Lung (tissue), 11 donors: ENCODE measurements at regions not wholly inside any gene's neighbourhood (a gene's known extent, or its start where the extent isn't known, plus 50 kb on each side); places are given as distances from the start of the nearest gene placed in this dataset.

Source experiments
- ATAC-seq: fragments of 200-7000 bp; cut with Tn5 transposase; one replicate; pipeline ENCODE4 v1.9.1; 2020; ENCODE audit warnings: moderate number of reproducible peaks; ENCODE audit not compliant: insufficient read depth, low FRiP score
- DNase-seq, 3 donors: peaks; one replicate each; pipeline ENCODE4 v3.0.0-alpha.2; 2013 to 2017
- H3K27ac ChIP-seq, 2 donors: one replicate each; pipeline ENCODE4 v1.5.1; 2013; ENCODE audit warnings: mild to moderate bottlenecking in 2 of 2, moderate library complexity in 2 of 2, control low read depth in 1 of 2, inconsistent platforms in 1 of 2, low read depth in 1 of 2, low read length in 1 of 2
- H3K27me3 ChIP-seq, 3 donors: one replicate each; pipeline ENCODE4 v1.5.1; 2013; ENCODE audit warnings: low read length in 2 of 3; ENCODE audit not compliant: control insufficient read depth in 3 of 3, insufficient read depth in 3 of 3
- H3K36me3 ChIP-seq, 4 donors: one replicate each; pipeline ENCODE4 v1.5.1; 2013; ENCODE audit warnings: low read length in 4 of 4, mild to moderate bottlenecking in 1 of 4, moderate library complexity in 1 of 4; ENCODE audit not compliant: control insufficient read depth in 4 of 4, insufficient read depth in 4 of 4
- H3K4me1 ChIP-seq, 5 donors: one replicate each; pipeline ENCODE4 v1.5.1; 2013; ENCODE audit warnings: low read length in 5 of 5, mild to moderate bottlenecking in 2 of 5, moderate library complexity in 1 of 5; ENCODE audit not compliant: control insufficient read depth in 5 of 5, insufficient read depth in 5 of 5
- H3K4me3 ChIP-seq: one replicate; pipeline ENCODE4 v1.5.1; 2013; ENCODE audit warnings: mild to moderate bottlenecking, control low read depth, moderate library complexity
- H3K9ac ChIP-seq, 2 donors: one replicate each; pipeline ENCODE4 v1.5.1; 2013; ENCODE audit warnings: low read length in 2 of 2, control low read depth in 1 of 2; ENCODE audit not compliant: insufficient read depth in 1 of 2
- H3K9me3 ChIP-seq, 4 donors: one replicate each; pipeline ENCODE4 v1.5.1; 2013; ENCODE audit warnings: low read length in 3 of 4, mild to moderate bottlenecking in 1 of 4, moderate library complexity in 1 of 4; ENCODE audit not compliant: control insufficient read depth in 4 of 4, insufficient read depth in 3 of 4
- WGBS, 2 donors: extraction: QIAGEN DNeasy Blood & Tissue Kit; methylation state at CpG; one replicate each; pipeline ENCODE4 v1.1.7; 2013; 5-methylcytosine and 5-hydroxymethylcytosine counted together
- TF ChIP-seq, protein P1 (sequence below): IDR thresholded peaks from 2 replicates; pipeline ENCODE4 v1.5.1; 2012; ENCODE audit warnings: mild to moderate bottlenecking; ENCODE audit errors: control extremely low read depth, extremely low read depth
- donor health status: control.
- donor health status: control.
- donor health status: Bipolar disorder and iron deficiency.
- donor health status: healthy.
- donor health status: DM: yes; HTN: yes; CAD: no.

DNA sequence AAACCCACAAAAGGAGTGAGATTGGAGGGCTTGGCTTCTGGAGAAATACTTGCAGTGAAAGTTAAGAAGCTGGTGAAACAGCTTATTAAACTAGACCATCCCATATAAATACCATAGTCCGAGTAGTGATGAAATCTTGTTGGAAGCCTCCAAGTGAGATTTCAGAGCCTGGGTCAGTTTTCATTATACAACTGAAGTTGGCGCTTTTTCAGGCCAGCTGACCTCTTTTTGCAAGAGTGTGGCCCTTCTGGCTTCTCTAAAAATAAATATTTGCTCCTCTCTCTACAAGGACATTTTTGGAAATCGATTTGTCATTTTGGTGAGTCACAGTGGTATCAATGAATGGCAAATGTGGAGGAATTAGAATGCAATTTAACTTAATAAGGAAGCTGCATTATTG is 51.2 kb upstream of the THRB start:
- no peaks in the 10 kb centered on the region for H3K36me3 ChIP-seq
- no peaks in the 10 kb centered on the region for H3K9me3 ChIP-seq
- H3K9ac ChIP-seq: no peak overlapping the region
- H3K4me1 ChIP-seq: peaks cover 0 to 24% (median 3%) of the 10 kb centered on the region in 5 donors
- peak; percentile 68 to 96 (median 92) for DNase-seq
- no peak overlapping the region for H3K4me3 ChIP-seq
- 56 to 71% methylated on average over 3 of the region's 3 CpGs for WGBS, 2 donors
- TF ChIP-seq, protein P1, sequence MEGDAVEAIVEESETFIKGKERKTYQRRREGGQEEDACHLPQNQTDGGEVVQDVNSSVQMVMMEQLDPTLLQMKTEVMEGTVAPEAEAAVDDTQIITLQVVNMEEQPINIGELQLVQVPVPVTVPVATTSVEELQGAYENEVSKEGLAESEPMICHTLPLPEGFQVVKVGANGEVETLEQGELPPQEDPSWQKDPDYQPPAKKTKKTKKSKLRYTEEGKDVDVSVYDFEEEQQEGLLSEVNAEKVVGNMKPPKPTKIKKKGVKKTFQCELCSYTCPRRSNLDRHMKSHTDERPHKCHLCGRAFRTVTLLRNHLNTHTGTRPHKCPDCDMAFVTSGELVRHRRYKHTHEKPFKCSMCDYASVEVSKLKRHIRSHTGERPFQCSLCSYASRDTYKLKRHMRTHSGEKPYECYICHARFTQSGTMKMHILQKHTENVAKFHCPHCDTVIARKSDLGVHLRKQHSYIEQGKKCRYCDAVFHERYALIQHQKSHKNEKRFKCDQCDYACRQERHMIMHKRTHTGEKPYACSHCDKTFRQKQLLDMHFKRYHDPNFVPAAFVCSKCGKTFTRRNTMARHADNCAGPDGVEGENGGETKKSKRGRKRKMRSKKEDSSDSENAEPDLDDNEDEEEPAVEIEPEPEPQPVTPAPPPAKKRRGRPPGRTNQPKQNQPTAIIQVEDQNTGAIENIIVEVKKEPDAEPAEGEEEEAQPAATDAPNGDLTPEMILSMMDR: no peak
- no peaks in the 10 kb centered on the region for H3K27me3 ChIP-seq
- peak; percentile 69 for ATAC-seq
- H3K27ac ChIP-seq: no peak overlapping the region

DNA sequence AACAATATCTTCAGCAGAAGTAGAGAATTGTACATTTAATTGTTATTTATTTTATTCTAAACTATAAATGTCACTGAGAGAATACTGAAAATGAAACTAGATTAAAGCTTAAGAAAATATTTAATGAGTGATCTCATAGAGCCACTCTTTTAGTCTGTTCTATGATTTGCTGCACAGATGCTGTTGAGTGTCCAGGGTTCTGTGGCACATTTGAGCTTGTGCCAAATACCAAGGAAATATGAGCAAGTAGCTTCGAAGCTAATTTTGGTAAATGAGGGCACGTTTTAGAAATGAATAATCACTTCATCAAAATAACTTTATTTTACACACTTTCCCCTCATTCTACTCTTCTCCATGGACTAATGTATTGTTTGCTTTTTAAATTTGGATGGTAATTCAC is 53.6 kb upstream of the THRB start:
- H3K36me3 ChIP-seq: no peaks in the 10 kb centered on the region
- H3K4me1 ChIP-seq: peaks cover 0 to 24% (median 3%) of the 10 kb centered on the region in 5 donors
- TF ChIP-seq, protein P1: no peak
- ATAC-seq: no peak
- H3K9ac ChIP-seq: no peak overlapping the region
- peak in 1 of 3 donors; percentile 32 for DNase-seq
- no peaks in the 10 kb centered on the region for H3K27me3 ChIP-seq
- no peak overlapping the region for H3K27ac ChIP-seq
- H3K9me3 ChIP-seq: no peaks in the 10 kb centered on the region
- 8 to 46% methylated on average over 2 of the region's 2 CpGs for WGBS, 2 donors
- H3K4me3 ChIP-seq: no peak overlapping the region

DNA sequence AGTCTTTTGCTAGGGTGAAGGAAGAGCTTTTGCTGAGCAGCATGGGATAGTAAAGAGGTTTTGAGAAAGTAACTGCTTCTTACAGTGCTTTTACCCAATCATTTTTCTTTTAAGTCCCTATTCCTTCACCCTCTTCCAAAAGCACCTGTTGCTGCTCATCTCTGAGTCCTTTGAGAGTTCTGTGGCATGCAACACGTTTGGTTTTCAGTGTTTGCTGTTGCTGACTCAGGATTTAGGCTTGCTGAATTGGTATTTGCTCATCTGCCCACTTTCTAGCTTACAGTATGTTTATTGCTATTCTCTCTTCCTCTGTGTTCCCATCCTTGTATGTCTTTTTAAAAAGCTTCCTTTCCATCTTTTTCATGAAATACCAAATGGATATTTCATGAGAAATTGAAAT is 55.9 kb upstream of the THRB start:
- Histone ChIP-seq H3K36me3 (no peaks in the 10 kb centered on the region), H3K4me1 (peaks cover 0 to 14% (median 3%) of the 10 kb centered on the region in 5 donors), H3K27me3 (no peaks in the 10 kb centered on the region), H3K27ac (no peak overlapping the region), H3K4me3 (no peak overlapping the region), H3K9me3 (no peaks in the 10 kb centered on the region), H3K9ac (no peak overlapping the region)
- TF ChIP-seq, protein P1: no peak
- ATAC-seq: no peak
- DNase-seq: no peak
- 20 to 59% methylated on average over 1 of the region's 1 CpG for WGBS, 2 donors

DNA sequence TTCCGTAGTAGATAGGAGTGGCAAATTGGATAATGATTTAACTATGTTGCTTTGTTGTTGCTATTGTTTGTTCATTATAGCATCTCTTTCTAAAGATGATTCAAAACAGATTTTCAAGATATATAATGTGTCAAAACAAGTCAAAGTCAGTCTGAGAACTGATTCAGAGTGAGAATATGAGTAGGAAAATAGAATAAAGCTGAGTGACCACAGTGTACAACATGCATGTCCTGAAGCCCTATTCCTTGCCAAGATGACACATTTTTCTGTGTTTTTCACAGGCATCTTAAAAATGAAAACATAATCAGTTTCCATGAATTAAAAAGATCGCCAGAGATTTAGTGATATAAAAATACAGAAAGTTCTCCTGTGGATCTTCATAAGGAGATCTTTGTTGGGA is 57.0 kb upstream of the THRB start:
- DNase-seq (no peak), ATAC-seq (no peak)
- Histone ChIP-seq H3K4me1 (peaks cover 0 to 4% (median 2%) of the 10 kb centered on the region in 5 donors), H3K4me3 (no peak overlapping the region), H3K9ac (no peak overlapping the region), H3K27ac (no peak overlapping the region), H3K36me3 (no peaks in the 10 kb centered on the region), H3K9me3 (no peaks in the 10 kb centered on the region), H3K27me3 (no peaks in the 10 kb centered on the region)
- TF ChIP-seq, protein P1: no peak
- 91 to 95% methylated on average over 2 of the region's 2 CpGs for WGBS, 2 donors
